ENCODE measurements at regions not wholly inside any gene's neighbourhood (a gene's known extent, or its start where the extent isn't known, plus 50 kb on each side); places are given as distances from the start of the nearest gene placed in this dataset.
A peak's percentile ranks its signal among the peaks of the same experiment; 100 is the strongest.

GRCh38 chr21:27061770-27062169, 94.9 kb upstream of the ADAMTS5 start:
- no peak overlapping the region for H3K27ac ChIP-seq (ENCODE audit: low read depth, low read length)
- H3K27me3 Mint-ChIP-seq (ENCODE audit: low read depth, unreplicated experiment) = no peaks in the 10 kb centered on the region
- no peak overlapping the region for H3K4me3 Mint-ChIP-seq (ENCODE audit: unreplicated experiment)
- H3K79me2 ChIP-seq (ENCODE audit: insufficient read depth, low read length) = no peaks in the 10 kb centered on the region
- H3K27me3 ChIP-seq (ENCODE audit: insufficient read depth, low read length) = no peaks in the 10 kb centered on the region
- H3K9ac ChIP-seq (ENCODE audit: low read length) = no peak overlapping the region
- H3K36me3 ChIP-seq (ENCODE audit: insufficient read depth, low read length) = no peaks in the 10 kb centered on the region
- H3K27ac Mint-ChIP-seq (ENCODE audit: unreplicated experiment) = no peak overlapping the region
- no peaks in the 10 kb centered on the region for H3K4me1 Mint-ChIP-seq (ENCODE audit: low read depth, unreplicated experiment)
- H2AFZ ChIP-seq (ENCODE audit: low read depth, low read length) = no peak overlapping the region
- FAIRE-seq (no peak), DNase-seq (ENCODE audit: low read depth) (no peak)
- no peak overlapping the region for H3K4me2 ChIP-seq (ENCODE audit: low read length)
- no peaks in the 10 kb centered on the region for H4K20me1 ChIP-seq (ENCODE audit: insufficient read depth, low read length)
- no peaks in the 10 kb centered on the region for H3K9me3 ChIP-seq (ENCODE audit: insufficient read depth, low read depth, low read length)
- no peaks in the 10 kb centered on the region for H3K36me3 Mint-ChIP-seq (ENCODE audit: low read depth, unreplicated experiment)
- no peak for TF ChIP-seq CTCF (IDR thresholded peaks at IDR 0.05; ENCODE audit: insufficient read depth, low read depth, low read length)
- no peak for TF ChIP-seq EZH2 (IDR thresholded peaks at IDR 0.05; ENCODE audit: insufficient read depth, low read length)
- H3K4me3 ChIP-seq (ENCODE audit: insufficient read depth, low read depth, low read length) = no peak overlapping the region
- H3K4me1 ChIP-seq (ENCODE audit: insufficient read depth, low read length) = no peaks in the 10 kb centered on the region
- peaks cover 6% of the 10 kb centered on the region for H3K9me3 Mint-ChIP-seq (ENCODE audit: unreplicated experiment)

GRCh38 chr21:27060190-27060589, 93.3 kb upstream of the ADAMTS5 start:
- Histone ChIP-seq H2AFZ (ENCODE audit: low read depth, low read length) (no peak overlapping the region), H3K4me2 (ENCODE audit: low read length) (no peak overlapping the region), H3K4me3 (ENCODE audit: insufficient read depth, low read depth, low read length) (no peak overlapping the region), H3K79me2 (ENCODE audit: insufficient read depth, low read length) (no peaks in the 10 kb centered on the region), H3K4me1 (ENCODE audit: insufficient read depth, low read length) (no peaks in the 10 kb centered on the region), H3K27me3 (ENCODE audit: insufficient read depth, low read length) (no peaks in the 10 kb centered on the region), H4K20me1 (ENCODE audit: insufficient read depth, low read length) (no peaks in the 10 kb centered on the region), H3K36me3 (ENCODE audit: insufficient read depth, low read length) (no peaks in the 10 kb centered on the region), H3K27ac (ENCODE audit: low read depth, low read length) (no peak overlapping the region), H3K9me3 (ENCODE audit: insufficient read depth, low read depth, low read length) (no peaks in the 10 kb centered on the region), H3K9ac (ENCODE audit: low read length) (no peak overlapping the region)
- peak; percentile 15 for DNase-seq (ENCODE audit: low read depth)
- H3K4me1 Mint-ChIP-seq (ENCODE audit: low read depth, unreplicated experiment) = no peaks in the 10 kb centered on the region
- no peaks in the 10 kb centered on the region for H3K27me3 Mint-ChIP-seq (ENCODE audit: low read depth, unreplicated experiment)
- H3K36me3 Mint-ChIP-seq (ENCODE audit: low read depth, unreplicated experiment) = no peaks in the 10 kb centered on the region
- no peak overlapping the region for H3K27ac Mint-ChIP-seq (ENCODE audit: unreplicated experiment)
- no peak overlapping the region for H3K4me3 Mint-ChIP-seq (ENCODE audit: unreplicated experiment)
- peaks cover 8% of the 10 kb centered on the region for H3K9me3 Mint-ChIP-seq (ENCODE audit: unreplicated experiment)
- no peak for TF ChIP-seq EZH2 (IDR thresholded peaks at IDR 0.05; ENCODE audit: insufficient read depth, low read length)
- no peak for TF ChIP-seq CTCF (IDR thresholded peaks at IDR 0.05; ENCODE audit: insufficient read depth, low read depth, low read length)
- no peak for FAIRE-seq

DNA sequence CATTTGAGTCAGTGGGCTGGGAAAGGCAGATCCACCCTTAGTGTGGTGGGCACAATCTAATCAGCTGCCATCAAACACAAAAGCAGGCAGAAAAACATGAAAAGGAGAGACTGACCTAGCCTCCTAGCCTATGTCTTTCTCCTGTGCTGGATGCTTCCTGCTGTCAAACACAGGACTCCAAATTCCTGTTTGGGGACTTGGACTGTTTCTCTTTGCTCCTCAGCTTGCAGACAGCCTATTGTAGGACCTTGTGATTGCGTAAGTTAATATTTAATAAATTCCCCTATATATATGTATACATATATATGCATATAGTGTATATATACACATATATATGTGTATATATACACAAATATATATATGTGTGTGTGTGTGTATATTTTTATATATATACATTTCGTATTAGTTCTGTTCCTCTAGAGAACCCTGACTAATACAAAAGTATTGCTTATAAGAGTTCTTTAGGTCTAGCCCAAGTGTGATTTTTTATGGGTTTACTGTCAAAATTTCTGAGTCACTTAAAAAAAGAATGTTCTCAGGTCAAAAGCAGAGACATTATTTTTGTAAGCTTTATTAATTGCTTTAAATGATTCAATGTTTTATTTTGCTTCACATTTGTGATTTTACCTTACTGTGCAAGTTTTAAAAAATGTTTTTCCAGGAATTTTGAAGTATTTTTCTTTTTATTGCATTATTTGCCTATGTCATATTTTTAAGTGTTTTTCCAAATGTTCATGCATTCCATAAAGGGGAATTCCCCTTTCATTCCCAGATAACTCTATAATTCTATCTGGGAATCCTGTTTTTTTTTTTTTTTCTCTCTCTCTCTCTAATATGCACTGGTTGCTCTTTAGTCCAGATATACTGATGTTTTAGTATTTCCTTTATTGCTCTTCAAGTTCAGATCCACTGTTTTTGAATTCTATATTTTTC, 92.1 kb upstream of the ADAMTS5 start:
- no peak for FAIRE-seq
- no peak overlapping the region for H3K27ac Mint-ChIP-seq (ENCODE audit: unreplicated experiment)

More for the DNA sequence above, 92.1 kb upstream of the ADAMTS5 start:
- DNase-seq (ENCODE audit: low read depth) = no peak
- H3K9ac ChIP-seq (ENCODE audit: low read length) = no peak overlapping the region
- H3K36me3 ChIP-seq (ENCODE audit: insufficient read depth, low read length) = no peaks in the 10 kb centered on the region
- no peaks in the 10 kb centered on the region for H3K27me3 Mint-ChIP-seq (ENCODE audit: low read depth, unreplicated experiment)
- H3K79me2 ChIP-seq (ENCODE audit: insufficient read depth, low read length) = no peaks in the 10 kb centered on the region
- H3K4me3 Mint-ChIP-seq (ENCODE audit: unreplicated experiment) = no peak overlapping the region
- no peak overlapping the region for H3K27ac ChIP-seq (ENCODE audit: low read depth, low read length)
- no peaks in the 10 kb centered on the region for H3K4me1 ChIP-seq (ENCODE audit: insufficient read depth, low read length)
- H3K9me3 ChIP-seq (ENCODE audit: insufficient read depth, low read depth, low read length) = no peaks in the 10 kb centered on the region
- no peak overlapping the region for H3K4me2 ChIP-seq (ENCODE audit: low read length)
- no peak overlapping the region for H3K4me3 ChIP-seq (ENCODE audit: insufficient read depth, low read depth, low read length)
- no peak overlapping the region for H2AFZ ChIP-seq (ENCODE audit: low read depth, low read length)
- H3K36me3 Mint-ChIP-seq (ENCODE audit: low read depth, unreplicated experiment) = no peaks in the 10 kb centered on the region
- no peak for TF ChIP-seq CTCF (IDR thresholded peaks at IDR 0.05; ENCODE audit: insufficient read depth, low read depth, low read length)
- no peak for TF ChIP-seq EZH2 (IDR thresholded peaks at IDR 0.05; ENCODE audit: insufficient read depth, low read length)
- H3K4me1 Mint-ChIP-seq (ENCODE audit: low read depth, unreplicated experiment) = no peaks in the 10 kb centered on the region
- peaks cover 12% of the 10 kb centered on the region for H3K9me3 Mint-ChIP-seq (ENCODE audit: unreplicated experiment)
- no peaks in the 10 kb centered on the region for H3K27me3 ChIP-seq (ENCODE audit: insufficient read depth, low read length)
- H4K20me1 ChIP-seq (ENCODE audit: insufficient read depth, low read length) = no peaks in the 10 kb centered on the region
